BLaER1 (cell line): ENCODE measurements at regions not wholly inside any gene's neighbourhood (a gene's known extent, or its start where the extent isn't known, plus 50 kb on each side); places are given as distances from the start of the nearest gene placed in this dataset.

Experiments used
- H3K27ac ChIP-seq: shearing (Covaris generic); formaldehyde crosslinking; 2 replicates; pipeline ENCODE4 v1.8.1; 2022
- H3K27me3 ChIP-seq: shearing (Covaris generic); formaldehyde crosslinking; 2 replicates; pipeline ENCODE4 v1.8.1; 2022
- H3K36me3 ChIP-seq: shearing (Covaris generic); formaldehyde crosslinking; 2 replicates; pipeline ENCODE4 v1.8.1; 2022
- H3K4me1 ChIP-seq: shearing (Covaris generic); formaldehyde crosslinking; 2 replicates; pipeline ENCODE4 v1.8.1; 2022
- H3K4me2 ChIP-seq: shearing (Covaris generic); formaldehyde crosslinking; 2 replicates; pipeline ENCODE4 v1.8.1; 2022
- H3K4me3 ChIP-seq: shearing (Covaris generic); formaldehyde crosslinking; 2 replicates; pipeline ENCODE4 v1.8.1; 2022
- H3K9ac ChIP-seq: shearing (Covaris generic); formaldehyde crosslinking; 2 replicates; pipeline ENCODE4 v1.8.1; 2022
- H3K9me3 ChIP-seq: shearing (Covaris generic); formaldehyde crosslinking; 2 replicates; pipeline ENCODE4 v1.8.1; 2022
- H4K20me1 ChIP-seq: shearing (Covaris generic); formaldehyde crosslinking; 2 replicates; pipeline ENCODE4 v1.8.1; 2022
- Cebpa-rat ChIP-seq: shearing (Covaris generic); IDR thresholded peaks from 2 replicates; pipeline ENCODE4 v1.8.1; 2022

- Histone ChIP-seq H3K36me3 (no peaks in the 10 kb centered on the region), H3K27me3 (no peaks in the 10 kb centered on the region), H3K4me3 (no peak overlapping the region), H3K9me3 (no peaks in the 10 kb centered on the region), H4K20me1 (no peaks in the 10 kb centered on the region), H3K4me2 (no peak overlapping the region), H3K27ac (no peak overlapping the region), H3K4me1 (0 out of 2 replicates have a peak, but pooled peaks cover 1% of the 10 kb centered on the region), H3K9ac (no peak overlapping the region)
- no peak for TF ChIP-seq Cebpa-rat
These were observed 279.1 kb upstream of the FMN2 start for GRCh38 chr1:239812580-239812979.

DNA sequence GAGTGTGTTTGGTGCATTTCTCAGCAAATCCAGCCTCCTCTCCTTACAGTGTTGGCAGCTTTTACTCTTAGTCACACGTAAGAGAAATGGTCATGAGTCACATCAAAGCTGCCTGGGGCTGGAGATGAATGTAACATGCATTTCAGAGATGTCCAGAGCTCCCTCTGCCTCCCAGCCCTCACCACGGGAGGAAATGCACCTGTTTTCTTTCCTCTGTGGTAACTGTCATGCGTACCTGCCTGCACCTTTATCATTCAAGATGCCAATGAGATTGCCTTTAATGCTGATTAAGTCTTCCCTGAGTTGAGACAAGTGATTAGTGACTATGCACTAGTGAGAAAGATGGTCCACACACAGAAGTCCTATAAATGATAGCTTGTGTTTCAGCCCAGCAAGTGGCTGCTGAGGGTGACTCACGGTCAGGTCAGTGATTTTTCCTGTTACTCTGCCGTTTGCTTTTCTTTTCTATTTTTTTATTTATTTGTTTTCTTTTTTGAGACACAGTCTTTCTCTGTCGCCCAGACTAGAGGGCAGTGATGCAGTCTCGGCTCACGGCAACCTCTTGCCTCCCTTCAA lies 277.3 kb upstream of the FMN2 start:
- no peak overlapping the region for H3K9ac ChIP-seq
- H3K27me3 ChIP-seq, result no peaks in the 10 kb centered on the region
- no peak for TF ChIP-seq Cebpa-rat
- H3K4me2 ChIP-seq, result no peak overlapping the region
- H4K20me1 ChIP-seq, result no peaks in the 10 kb centered on the region
- H3K9me3 ChIP-seq, result no peaks in the 10 kb centered on the region
- no peak overlapping the region for H3K27ac ChIP-seq
- H3K36me3 ChIP-seq, result no peaks in the 10 kb centered on the region
- no peaks in the 10 kb centered on the region for H3K4me1 ChIP-seq
- H3K4me3 ChIP-seq, result no peak overlapping the region

- no peak for TF ChIP-seq Cebpa-rat
- no peak overlapping the region for H3K9ac ChIP-seq
- no peak overlapping the region for H3K4me2 ChIP-seq
- H3K9me3 ChIP-seq, result no peaks in the 10 kb centered on the region
- no peak overlapping the region for H3K27ac ChIP-seq
- no peaks in the 10 kb centered on the region for H3K36me3 ChIP-seq
- H3K4me3 ChIP-seq, result no peak overlapping the region
- no peaks in the 10 kb centered on the region for H4K20me1 ChIP-seq
- H3K4me1 ChIP-seq, result no peaks in the 10 kb centered on the region
- H3K27me3 ChIP-seq, result no peaks in the 10 kb centered on the region
These were observed 276.6 kb upstream of the FMN2 start for GRCh38 chr1:239815074-239815473.

GRCh38 chr1:239816081-239816782 lies 275.5 kb upstream of the FMN2 start:
- Histone ChIP-seq H3K27me3 (no peaks in the 10 kb centered on the region), H3K4me3 (no peak overlapping the region), H3K4me1 (no peaks in the 10 kb centered on the region), H3K36me3 (no peaks in the 10 kb centered on the region), H3K9ac (no peak overlapping the region), H3K27ac (no peak overlapping the region), H4K20me1 (no peaks in the 10 kb centered on the region), H3K4me2 (no peak overlapping the region), H3K9me3 (no peaks in the 10 kb centered on the region)
- no peak for TF ChIP-seq Cebpa-rat

DNA sequence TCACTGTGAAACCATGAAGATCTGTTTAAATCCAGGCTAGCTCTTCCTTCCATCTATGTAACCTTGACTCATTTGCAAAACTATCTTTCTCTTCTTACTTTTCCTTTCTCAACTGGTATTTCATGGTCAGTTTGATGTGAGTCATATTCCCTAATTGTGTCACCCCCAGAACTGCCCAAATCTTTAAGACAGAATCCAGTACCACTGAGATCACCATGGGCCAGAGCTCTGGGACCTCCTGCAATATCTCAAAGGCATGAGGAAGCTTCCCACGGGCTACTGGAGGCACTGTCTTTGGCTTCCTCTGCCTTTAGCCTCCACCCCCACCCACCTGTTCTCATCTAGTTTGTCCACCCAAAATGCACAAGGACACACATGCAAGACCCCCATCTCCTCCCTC lies 274.4 kb upstream of the FMN2 start:
- H3K4me1 ChIP-seq, result no peaks in the 10 kb centered on the region
- no peak overlapping the region for H3K4me2 ChIP-seq
- H4K20me1 ChIP-seq, result no peaks in the 10 kb centered on the region
- H3K9ac ChIP-seq, result no peak overlapping the region
- no peaks in the 10 kb centered on the region for H3K9me3 ChIP-seq
- no peaks in the 10 kb centered on the region for H3K36me3 ChIP-seq
- no peak overlapping the region for H3K27ac ChIP-seq
- no peaks in the 10 kb centered on the region for H3K27me3 ChIP-seq
- no peak overlapping the region for H3K4me3 ChIP-seq
- TF ChIP-seq Cebpa-rat, result no peak

GRCh38 chr1:239817801-239818200 lies 273.9 kb upstream of the FMN2 start:
- H3K36me3 ChIP-seq, result no peaks in the 10 kb centered on the region
- no peak overlapping the region for H3K4me2 ChIP-seq
- no peak overlapping the region for H3K9ac ChIP-seq
- H3K4me3 ChIP-seq, result no peak overlapping the region
- no peak for TF ChIP-seq Cebpa-rat
- no peaks in the 10 kb centered on the region for H3K4me1 ChIP-seq
- no peaks in the 10 kb centered on the region for H4K20me1 ChIP-seq
- no peak overlapping the region for H3K27ac ChIP-seq
- H3K9me3 ChIP-seq, result no peaks in the 10 kb centered on the region
- no peaks in the 10 kb centered on the region for H3K27me3 ChIP-seq

DNA sequence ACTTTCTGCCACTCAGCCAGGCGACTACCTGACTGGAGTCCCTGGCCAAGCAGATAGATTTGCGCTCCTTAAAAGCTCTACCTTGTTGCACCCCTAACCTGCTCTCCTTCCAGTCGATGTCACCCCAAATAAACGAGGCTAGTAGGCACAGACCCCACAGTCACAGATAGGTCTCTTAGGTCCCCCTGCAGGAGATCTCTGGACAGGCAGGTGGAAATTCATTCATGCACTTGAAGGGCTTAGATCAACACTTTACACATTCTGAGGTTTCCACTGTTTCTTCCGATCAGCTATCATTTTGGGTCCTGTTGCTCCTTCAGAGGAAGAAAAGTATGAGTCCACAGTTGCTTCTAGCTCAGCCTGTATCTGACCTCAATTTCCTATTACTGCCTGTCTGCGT lies 272.6 kb upstream of the FMN2 start:
- H3K9me3 ChIP-seq, result no peaks in the 10 kb centered on the region
- no peaks in the 10 kb centered on the region for H3K4me1 ChIP-seq
- H4K20me1 ChIP-seq, result no peaks in the 10 kb centered on the region
- TF ChIP-seq Cebpa-rat, result no peak
- no peaks in the 10 kb centered on the region for H3K36me3 ChIP-seq
- H3K27ac ChIP-seq, result no peak overlapping the region
- no peak overlapping the region for H3K4me3 ChIP-seq
- no peaks in the 10 kb centered on the region for H3K27me3 ChIP-seq
- H3K4me2 ChIP-seq, result no peak overlapping the region
- no peak overlapping the region for H3K9ac ChIP-seq

GRCh38 chr1:239819756-239820250 lies 271.9 kb upstream of the FMN2 start:
- H3K36me3 ChIP-seq, result no peaks in the 10 kb centered on the region
- no peak overlapping the region for H3K27ac ChIP-seq
- no peak overlapping the region for H3K9ac ChIP-seq
- no peaks in the 10 kb centered on the region for H3K4me1 ChIP-seq
- H3K27me3 ChIP-seq, result no peaks in the 10 kb centered on the region
- no peak overlapping the region for H3K4me3 ChIP-seq
- no peak for TF ChIP-seq Cebpa-rat
- no peak overlapping the region for H3K4me2 ChIP-seq
- no peaks in the 10 kb centered on the region for H3K9me3 ChIP-seq
- H4K20me1 ChIP-seq, result no peaks in the 10 kb centered on the region

DNA sequence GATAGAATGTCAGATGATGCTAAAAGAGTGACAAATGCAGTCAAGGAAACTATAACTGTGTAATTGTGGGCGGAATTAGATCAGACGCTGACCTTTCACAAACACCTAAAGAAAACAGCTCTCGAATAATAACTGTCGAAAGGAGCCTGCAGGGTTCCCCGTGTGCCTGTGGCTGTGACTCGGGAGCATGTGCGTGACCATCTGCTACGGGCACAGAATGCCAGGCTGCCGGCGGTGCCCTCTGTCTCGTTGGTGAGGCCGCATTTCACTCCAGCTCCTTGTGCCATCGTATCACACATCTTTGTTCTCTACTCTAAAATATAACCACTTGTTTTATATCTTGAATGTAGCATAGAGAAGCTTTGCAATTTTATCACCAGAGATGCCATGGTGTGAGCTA lies 267.8 kb upstream of the FMN2 start:
- H3K9ac ChIP-seq, result no peak overlapping the region
- no peaks in the 10 kb centered on the region for H3K27me3 ChIP-seq
- H3K36me3 ChIP-seq, result no peaks in the 10 kb centered on the region
- H4K20me1 ChIP-seq, result no peaks in the 10 kb centered on the region
- TF ChIP-seq Cebpa-rat, result no peak
- H3K4me1 ChIP-seq, result no peaks in the 10 kb centered on the region
- H3K27ac ChIP-seq, result no peak overlapping the region
- no peak overlapping the region for H3K4me2 ChIP-seq
- H3K9me3 ChIP-seq, result no peaks in the 10 kb centered on the region
- no peak overlapping the region for H3K4me3 ChIP-seq

DNA sequence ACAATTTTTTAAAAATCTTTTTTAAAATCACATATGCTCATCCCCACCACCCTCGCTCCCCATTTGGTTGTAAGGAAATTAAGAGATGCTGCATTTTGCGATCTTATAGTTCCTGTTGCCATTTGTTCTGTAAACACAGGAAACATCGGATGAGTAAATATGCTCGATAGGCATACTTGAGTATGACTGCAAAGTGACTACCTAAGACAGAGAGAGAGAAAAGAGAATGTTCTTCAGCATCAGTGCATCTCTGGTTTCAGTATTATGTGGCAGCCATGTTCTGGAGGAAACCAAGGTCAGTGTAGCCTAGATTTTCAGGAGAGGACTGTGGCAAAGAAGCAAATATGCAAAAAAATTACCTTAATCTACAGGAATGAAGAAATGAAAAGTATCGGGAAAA lies 265.5 kb upstream of the FMN2 start:
- Histone ChIP-seq H3K27me3 (no peaks in the 10 kb centered on the region), H3K9me3 (no peaks in the 10 kb centered on the region), H3K36me3 (no peaks in the 10 kb centered on the region), H3K4me2 (no peak overlapping the region), H3K4me3 (no peak overlapping the region), H3K4me1 (no peaks in the 10 kb centered on the region), H4K20me1 (no peaks in the 10 kb centered on the region), H3K27ac (no peak overlapping the region), H3K9ac (no peak overlapping the region)
- no peak for TF ChIP-seq Cebpa-rat
